ENCODE measurements at regions not wholly inside any gene's neighbourhood (a gene's known extent, or its start where the extent isn't known, plus 50 kb on each side); places are given as distances from the start of the nearest gene placed in this dataset.

DNA sequence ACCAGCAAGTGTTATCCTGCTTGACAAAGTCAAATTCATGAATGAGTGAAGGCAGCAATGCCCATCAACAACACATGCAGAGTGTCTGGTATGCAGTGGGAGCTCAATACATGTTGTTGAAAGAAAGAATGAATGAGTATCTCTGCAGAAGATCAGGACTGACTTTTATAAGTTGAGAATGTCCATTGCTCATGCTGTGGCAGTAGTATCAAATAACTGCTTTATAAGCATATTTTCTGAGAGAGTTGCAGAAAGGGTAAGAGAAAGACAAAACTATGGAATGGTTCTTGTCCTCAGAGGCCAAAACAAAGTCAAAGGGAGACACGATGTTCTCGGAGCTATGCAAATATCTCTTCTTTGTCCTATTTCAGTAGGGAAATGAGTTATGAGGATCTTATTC lies 288.7 kb downstream of the LMX1A start:
- CTCF ChIA-PET: interaction anchor here (1.1 kb wide), 1 partner anchor 281 kb away, joined by 3 read pairs; no protein-coding TSS in a partner anchor
- POLR2A ChIA-PET: no interaction called here
- Histone ChIP-seq H3K9ac (ENCODE audit: low read length) (no peak overlapping the region), H3K4me1 (ENCODE audit: control insufficient read depth in 1 of 2, insufficient read depth in 2 of 2, low read length in 2 of 2) (no peaks in the 10 kb centered on the region), H4K20me1 (ENCODE audit: insufficient read depth) (no peaks in the 10 kb centered on the region), H3K79me2 (ENCODE audit: insufficient read depth, low read length) (no peaks in the 10 kb centered on the region), H3K27me3 (ENCODE audit: insufficient read depth, low read length) (no peaks in the 10 kb centered on the region), H3K27ac (ENCODE audit: low read depth, low read length) (no peak overlapping the region), H3K36me3 (ENCODE audit: control insufficient read depth in 1 of 2, insufficient read depth in 2 of 2, low read length in 2 of 2) (no peaks in the 10 kb centered on the region), H2AFZ (ENCODE audit: low read depth, low read length, poor library complexity, severe bottlenecking) (no peak overlapping the region), H3K9me3 (ENCODE audit: control insufficient read depth in 1 of 2, insufficient read depth in 1 of 2, low read depth in 1 of 2, low read length in 2 of 2) (no peaks in the 10 kb centered on the region), H3K4me3 (replicated peaks in 1 of 2; ENCODE audit: low read depth in 1 of 2, low read length in 2 of 2) (no peak overlapping the region), H3K4me2 (ENCODE audit: low read length) (no peak overlapping the region), H3K9me2 (ENCODE audit: insufficient read depth) (no peaks in the 10 kb centered on the region)
- RAD21 ChIA-PET (ENCODE audit: low non-redundant PET in 1 of 2, low total read pairs in 2 of 2, uncharacterized antibody in 2 of 2, unreplicated experiment in 2 of 2): no interaction called here
- intact Hi-C loops (cut with micrococcal nuclease): no loop called here
- no TSS peak for BruUV-seq (replicated peaks)
- DNase-seq (ENCODE audit: low read depth, low spot score): no peak
- no peak for ATAC-seq
- TF ChIP-seq, protein P1, sequence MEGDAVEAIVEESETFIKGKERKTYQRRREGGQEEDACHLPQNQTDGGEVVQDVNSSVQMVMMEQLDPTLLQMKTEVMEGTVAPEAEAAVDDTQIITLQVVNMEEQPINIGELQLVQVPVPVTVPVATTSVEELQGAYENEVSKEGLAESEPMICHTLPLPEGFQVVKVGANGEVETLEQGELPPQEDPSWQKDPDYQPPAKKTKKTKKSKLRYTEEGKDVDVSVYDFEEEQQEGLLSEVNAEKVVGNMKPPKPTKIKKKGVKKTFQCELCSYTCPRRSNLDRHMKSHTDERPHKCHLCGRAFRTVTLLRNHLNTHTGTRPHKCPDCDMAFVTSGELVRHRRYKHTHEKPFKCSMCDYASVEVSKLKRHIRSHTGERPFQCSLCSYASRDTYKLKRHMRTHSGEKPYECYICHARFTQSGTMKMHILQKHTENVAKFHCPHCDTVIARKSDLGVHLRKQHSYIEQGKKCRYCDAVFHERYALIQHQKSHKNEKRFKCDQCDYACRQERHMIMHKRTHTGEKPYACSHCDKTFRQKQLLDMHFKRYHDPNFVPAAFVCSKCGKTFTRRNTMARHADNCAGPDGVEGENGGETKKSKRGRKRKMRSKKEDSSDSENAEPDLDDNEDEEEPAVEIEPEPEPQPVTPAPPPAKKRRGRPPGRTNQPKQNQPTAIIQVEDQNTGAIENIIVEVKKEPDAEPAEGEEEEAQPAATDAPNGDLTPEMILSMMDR (IDR thresholded peaks at IDR 0.05 in 2 of 3, conservative IDR thresholded peaks at IDR 0.05 in 1 of 3; ENCODE audit: borderline replicate concordance in 1 of 3, insufficient read depth in 1 of 3, low read depth in 2 of 3, low read length in 2 of 3): no peak
- TF ChIP-seq EZH2phosphoT487 (IDR thresholded peaks at IDR 0.05; ENCODE audit: borderline replicate concordance) (no peak), TCF7L2 (IDR thresholded peaks at IDR 0.05; ENCODE audit: borderline replicate concordance, extremely low read depth, insufficient read depth, insufficient read length) (no peak), CBX3 (IDR thresholded peaks at IDR 0.05; ENCODE audit: low read depth) (no peak), CEBPB (IDR thresholded peaks at IDR 0.05; ENCODE audit: low read depth) (no peak), JUND (IDR thresholded peaks at IDR 0.05) (no peak), POLR2A (IDR thresholded peaks at IDR 0.05; ENCODE audit: borderline replicate concordance, extremely low read depth, insufficient read depth, insufficient read length) (no peak), ATF3 (IDR thresholded peaks at IDR 0.05) (no peak), MAX (IDR thresholded peaks at IDR 0.05) (no peak), SP1 (IDR thresholded peaks at IDR 0.05; ENCODE audit: low read depth) (no peak), ELF1 (IDR thresholded peaks at IDR 0.05; ENCODE audit: borderline replicate concordance, low read depth) (no peak), ZFX (IDR thresholded peaks at IDR 0.05) (no peak), SRF (IDR thresholded peaks at IDR 0.05; ENCODE audit: low read depth) (no peak), EGR1 (IDR thresholded peaks at IDR 0.05; ENCODE audit: low read depth) (no peak), YY1 (IDR thresholded peaks at IDR 0.05; ENCODE audit: extremely low read depth, insufficient replicate concordance, low read depth, low read length) (no peak), REST (IDR thresholded peaks at IDR 0.05; ENCODE audit: low read depth) (no peak), POLR2AphosphoS5 (IDR thresholded peaks at IDR 0.05; ENCODE audit: low read depth, low read length) (no peak), RAD21 (IDR thresholded peaks at IDR 0.05; ENCODE audit: low read depth) (no peak)
- TF ChIP-seq, protein P2, sequence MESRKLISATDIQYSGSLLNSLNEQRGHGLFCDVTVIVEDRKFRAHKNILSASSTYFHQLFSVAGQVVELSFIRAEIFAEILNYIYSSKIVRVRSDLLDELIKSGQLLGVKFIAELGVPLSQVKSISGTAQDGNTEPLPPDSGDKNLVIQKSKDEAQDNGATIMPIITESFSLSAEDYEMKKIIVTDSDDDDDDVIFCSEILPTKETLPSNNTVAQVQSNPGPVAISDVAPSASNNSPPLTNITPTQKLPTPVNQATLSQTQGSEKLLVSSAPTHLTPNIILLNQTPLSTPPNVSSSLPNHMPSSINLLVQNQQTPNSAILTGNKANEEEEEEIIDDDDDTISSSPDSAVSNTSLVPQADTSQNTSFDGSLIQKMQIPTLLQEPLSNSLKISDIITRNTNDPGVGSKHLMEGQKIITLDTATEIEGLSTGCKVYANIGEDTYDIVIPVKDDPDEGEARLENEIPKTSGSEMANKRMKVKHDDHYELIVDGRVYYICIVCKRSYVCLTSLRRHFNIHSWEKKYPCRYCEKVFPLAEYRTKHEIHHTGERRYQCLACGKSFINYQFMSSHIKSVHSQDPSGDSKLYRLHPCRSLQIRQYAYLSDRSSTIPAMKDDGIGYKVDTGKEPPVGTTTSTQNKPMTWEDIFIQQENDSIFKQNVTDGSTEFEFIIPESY (IDR thresholded peaks at IDR 0.05; ENCODE audit: extremely low read depth, insufficient replicate concordance, low read length): no peak

All from HCT116 (cell line).